WTC11 (cell line): ENCODE measurements at regions not wholly inside any gene's neighbourhood (a gene's known extent, or its start where the extent isn't known, plus 50 kb on each side); places are given as distances from the start of the nearest gene placed in this dataset.

Experiments
- ATAC-seq: fragments of 200-7000 bp; cut with Tn5 transposase; 2 replicates; pipeline ENCODE4 v1.10.0; 2021; ENCODE audit warnings: mild to moderate bottlenecking, moderate library complexity
- CTCF ChIA-PET: fragments of 300-600 bp; sonication (Branson Sonifier 250); formaldehyde crosslinking; loops from one replicate; lab custom pipeline; 2021; ENCODE audit warnings: antibody characterized with exemption; lab: Charles Lee
- POLR2A ChIA-PET: fragments of 350-600 bp; sonication (Branson Sonifier 250); formaldehyde crosslinking; loops from one replicate; lab custom pipeline; 2021; ENCODE audit warnings: antibody characterized with exemption; lab: Charles Lee
- DNase-seq: peaks from one replicate; pipeline ENCODE4 v3.0.0; 2021; ENCODE audit warnings: low spot score
- H3K27ac Mint-ChIP-seq: 2 replicates; pipeline ENCODE4 v1.8.0; 2021; ENCODE audit warnings: mixed read lengths
- H3K27me3 Mint-ChIP-seq: 2 replicates; pipeline ENCODE4 v1.8.0; 2021; ENCODE audit warnings: low read depth, mild to moderate bottlenecking, moderate library complexity, mixed read lengths
- H3K36me3 Mint-ChIP-seq: 2 replicates; pipeline ENCODE4 v1.8.0; 2021; ENCODE audit warnings: mixed read lengths
- H3K4me1 Mint-ChIP-seq: 2 replicates; pipeline ENCODE4 v1.8.0; 2022; ENCODE audit warnings: mixed read lengths
- H3K4me3 Mint-ChIP-seq: 2 replicates; pipeline ENCODE4 v1.8.0; 2021; ENCODE audit warnings: mild to moderate bottlenecking, moderate library complexity, mixed read lengths
- H3K9me3 Mint-ChIP-seq: 2 replicates; pipeline ENCODE4 v1.8.0; 2021; ENCODE audit warnings: mixed read lengths
- ATF3 ChIP-seq: sonication (generic); formaldehyde crosslinking; conservative IDR thresholded peaks from 2 replicates; pipeline ENCODE4 v1.8.1; 2022; ENCODE audit warnings: mild to moderate bottlenecking, missing genetic modification reagents
- CBFB ChIP-seq: sonication (generic); formaldehyde crosslinking; IDR thresholded peaks from 2 replicates; pipeline ENCODE4 v1.8.1; 2022; ENCODE audit warnings: mild to moderate bottlenecking, low read depth, missing genetic modification reagents
- CREM ChIP-seq: sonication (generic); formaldehyde crosslinking; IDR thresholded peaks from 2 replicates; pipeline ENCODE4 v1.8.1; 2022; ENCODE audit warnings: mild to moderate bottlenecking, missing genetic modification reagents, moderate library complexity
- CTCF ChIP-seq: fragments of 200-600 bp; IDR thresholded peaks from 2 replicates; pipeline ENCODE4 v1.8.0; 2022; ENCODE audit warnings: antibody characterized with exemption
- E2F4 ChIP-seq: sonication (generic); formaldehyde crosslinking; IDR thresholded peaks from 2 replicates; pipeline ENCODE4 v1.8.1; 2022; ENCODE audit warnings: low read depth, mild to moderate bottlenecking, moderate library complexity, missing genetic modification reagents, borderline replicate concordance
- ELF4 ChIP-seq: sonication (generic); formaldehyde crosslinking; IDR thresholded peaks from 2 replicates; pipeline ENCODE4 v1.8.1; 2022; ENCODE audit warnings: low read depth, mild to moderate bottlenecking, moderate library complexity, missing genetic modification reagents
- FOXJ3 ChIP-seq: sonication (generic); formaldehyde crosslinking; IDR thresholded peaks from 2 replicates; pipeline ENCODE4 v1.9.0; 2021; ENCODE audit warnings: missing genetic modification reagents, mild to moderate bottlenecking, borderline replicate concordance
- FOXK1 ChIP-seq: sonication (generic); formaldehyde crosslinking; IDR thresholded peaks from 2 replicates; pipeline ENCODE4 v1.8.0; 2022; ENCODE audit warnings: mild to moderate bottlenecking, moderate library complexity, missing genetic modification reagents
- GTF2I ChIP-seq: fragments of 250-450 bp; sonication (Bioruptor Pico); conservative IDR thresholded peaks from 2 replicates; pipeline ENCODE4 v1.4.0; 2021; ENCODE audit warnings: mild to moderate bottlenecking
- KAT7 ChIP-seq: sonication (generic); formaldehyde crosslinking; IDR thresholded peaks from 2 replicates; pipeline ENCODE4 v1.8.1; 2023; ENCODE audit warnings: missing genetic modification reagents, mild to moderate bottlenecking, borderline replicate concordance
- NR1H2 ChIP-seq: sonication (generic); formaldehyde crosslinking; IDR thresholded peaks from 2 replicates; pipeline ENCODE4 v1.9.0; 2021; ENCODE audit warnings: mild to moderate bottlenecking, moderate library complexity, missing genetic modification reagents
- PREB ChIP-seq: sonication (generic); formaldehyde crosslinking; IDR thresholded peaks from 2 replicates; pipeline ENCODE4 v1.8.1; 2022; ENCODE audit warnings: mild to moderate bottlenecking, missing genetic modification reagents, moderate library complexity, borderline replicate concordance
- TCF7 ChIP-seq: sonication (generic); formaldehyde crosslinking; IDR thresholded peaks from 2 replicates; pipeline ENCODE4 v1.8.0; 2022; ENCODE audit warnings: mild to moderate bottlenecking, low read depth, missing genetic modification reagents, moderate library complexity
- TP53 ChIP-seq: sonication (generic); formaldehyde crosslinking; IDR thresholded peaks from 2 replicates; pipeline ENCODE4 v1.8.1; 2023; ENCODE audit warnings: mild to moderate bottlenecking, missing genetic modification reagents
- USF2 ChIP-seq: sonication (generic); formaldehyde crosslinking; IDR thresholded peaks from 2 replicates; pipeline ENCODE4 v1.8.1; 2023; ENCODE audit warnings: mild to moderate bottlenecking, missing genetic modification reagents, moderate library complexity
- ZNF138 ChIP-seq: sonication (generic); formaldehyde crosslinking; conservative IDR thresholded peaks from 2 replicates; pipeline ENCODE4 v1.8.1; 2022; ENCODE audit warnings: mild to moderate bottlenecking, moderate library complexity, missing genetic modification reagents
- ZNF425 ChIP-seq: fragments of 250-450 bp; sonication (Bioruptor Pico); conservative IDR thresholded peaks from 2 replicates; pipeline ENCODE4 v1.9.0; 2021; ENCODE audit warnings: mild to moderate bottlenecking
- ZNF671 ChIP-seq: fragments of 250-450 bp; sonication (Bioruptor Pico); IDR thresholded peaks from 2 replicates; pipeline ENCODE4 v1.8.0; 2021; ENCODE audit warnings: mild to moderate bottlenecking
- TF ChIP-seq, protein P1 (sequence below): sonication (generic); formaldehyde crosslinking; IDR thresholded peaks from 2 replicates; pipeline ENCODE4 v1.8.1; 2023; ENCODE audit warnings: mild to moderate bottlenecking, missing genetic modification reagents
- TF ChIP-seq, protein P2 (sequence below): sonication (generic); formaldehyde crosslinking; IDR thresholded peaks from 2 replicates; pipeline ENCODE4 v1.8.0; 2023; ENCODE audit warnings: missing genetic modification reagents

GRCh38 chr5:125972706-125973105 lies 450.5 kb upstream of the GRAMD2B start (continued):
- no peak for TF ChIP-seq ELF4 (CRISPR knock-in tag)
- no peak for TF ChIP-seq ZNF425 (CRISPR knock-in tag)
- no peak for TF ChIP-seq ZNF671 (CRISPR knock-in tag)
- no peak for TF ChIP-seq NR1H2
- TF ChIP-seq TP53: no peak
- TF ChIP-seq FOXJ3 (CRISPR knock-in tag): no peak
- no peak for TF ChIP-seq KAT7 (CRISPR knock-in tag)
- no peak for TF ChIP-seq FOXK1 (CRISPR knock-in tag)
- TF ChIP-seq TCF7 (CRISPR knock-in tag): no peak
- no peak for TF ChIP-seq CREM (CRISPR knock-in tag)

- H3K36me3 Mint-ChIP-seq: no peaks in the 10 kb centered on the region
- POLR2A ChIA-PET: no interaction called here
These were observed 448.5 kb upstream of the GRAMD2B start for GRCh38 chr5:125974679-125975078.

GRCh38 chr5:125976421-125977000 lies 446.7 kb upstream of the GRAMD2B start:
- CTCF ChIA-PET: no interaction called here
- H3K4me3 Mint-ChIP-seq: no peak overlapping the region
- TF ChIP-seq ATF3 (no peak), FOXJ3 (CRISPR knock-in tag) (no peak), TCF7 (CRISPR knock-in tag) (no peak), CREM (CRISPR knock-in tag) (no peak), GTF2I (CRISPR knock-in tag) (no peak), CTCF (no peak), ZNF138 (CRISPR knock-in tag) (no peak), PREB (CRISPR knock-in tag) (no peak), USF2 (no peak), CBFB (no peak)
- TF ChIP-seq, protein P1, sequence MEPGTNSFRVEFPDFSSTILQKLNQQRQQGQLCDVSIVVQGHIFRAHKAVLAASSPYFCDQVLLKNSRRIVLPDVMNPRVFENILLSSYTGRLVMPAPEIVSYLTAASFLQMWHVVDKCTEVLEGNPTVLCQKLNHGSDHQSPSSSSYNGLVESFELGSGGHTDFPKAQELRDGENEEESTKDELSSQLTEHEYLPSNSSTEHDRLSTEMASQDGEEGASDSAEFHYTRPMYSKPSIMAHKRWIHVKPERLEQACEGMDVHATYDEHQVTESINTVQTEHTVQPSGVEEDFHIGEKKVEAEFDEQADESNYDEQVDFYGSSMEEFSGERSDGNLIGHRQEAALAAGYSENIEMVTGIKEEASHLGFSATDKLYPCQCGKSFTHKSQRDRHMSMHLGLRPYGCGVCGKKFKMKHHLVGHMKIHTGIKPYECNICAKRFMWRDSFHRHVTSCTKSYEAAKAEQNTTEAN: no peak
- TF ChIP-seq, all 79 proteins: peak for 0
- H3K27ac Mint-ChIP-seq: no peak overlapping the region
- H3K4me1 Mint-ChIP-seq: peaks cover 5% of the 10 kb centered on the region
- DNase-seq (no peak), ATAC-seq (no peak)
- no peaks in the 10 kb centered on the region for H3K36me3 Mint-ChIP-seq
- no peaks in the 10 kb centered on the region for H3K9me3 Mint-ChIP-seq
- POLR2A ChIA-PET: no interaction called here
- H3K27me3 Mint-ChIP-seq: no peaks in the 10 kb centered on the region

More at GRCh38 chr5:125974679-125975078, 448.5 kb upstream of the GRAMD2B start:
- DNase-seq: no peak
- TF ChIP-seq, protein P2, sequence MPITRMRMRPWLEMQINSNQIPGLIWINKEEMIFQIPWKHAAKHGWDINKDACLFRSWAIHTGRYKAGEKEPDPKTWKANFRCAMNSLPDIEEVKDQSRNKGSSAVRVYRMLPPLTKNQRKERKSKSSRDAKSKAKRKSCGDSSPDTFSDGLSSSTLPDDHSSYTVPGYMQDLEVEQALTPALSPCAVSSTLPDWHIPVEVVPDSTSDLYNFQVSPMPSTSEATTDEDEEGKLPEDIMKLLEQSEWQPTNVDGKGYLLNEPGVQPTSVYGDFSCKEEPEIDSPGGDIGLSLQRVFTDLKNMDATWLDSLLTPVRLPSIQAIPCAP: no peak
- TF ChIP-seq E2F4 (CRISPR knock-in tag): no peak
- no peak for TF ChIP-seq TP53
- Mint-ChIP-seq H3K27me3 (no peaks in the 10 kb centered on the region), H3K27ac (no peak overlapping the region), H3K4me1 (peaks cover 16% of the 10 kb centered on the region), H3K9me3 (no peaks in the 10 kb centered on the region), H3K4me3 (no peak overlapping the region)
- no peak for ATAC-seq
- CTCF ChIA-PET: no interaction called here
